B cell (primary cell): ENCODE measurements at regions not wholly inside any gene's neighbourhood (a gene's known extent, or its start where the extent isn't known, plus 50 kb on each side); places are given as distances from the start of the nearest gene placed in this dataset.

Source experiments
- CTCF ChIP-seq: fragments of 200-600 bp; IDR thresholded peaks from one replicate; pipeline ENCODE4 v1.8.0; 2022; ENCODE audit warnings: antibody characterized with exemption, mild to moderate bottlenecking
- EZH2 ChIP-seq: IDR thresholded peaks from 2 replicates; pipeline ENCODE4 v1.6.1; 2012; ENCODE audit warnings: borderline replicate concordance, low read depth, mild to moderate bottlenecking, moderate library complexity, low read length; ENCODE audit not compliant: insufficient read depth, poor library complexity, severe bottlenecking

GRCh38 chr18:41798879-41799278 is 156.2 kb upstream of the PIK3C3 start:
- no peak for TF ChIP-seq EZH2
- TF ChIP-seq CTCF = no peak
